Stimulated activated CD4-positive, alpha-beta T cell treated with anti-CD3 and anti-CD28 coated beads, Interleukin-12 subunit alpha, Interleukin-12 subunit beta, amount 100 ng/mL, for 48 hours (primary cell): ENCODE measurements at regions not wholly inside any gene's neighbourhood (a gene's known extent, or its start where the extent isn't known, plus 50 kb on each side); places are given as distances from the start of the nearest gene placed in this dataset.

ENCODE experiments used
- DNase-seq, 3 donors: peaks; one replicate each; pipeline ENCODE4 v3.0.0-alpha.2; 2020; ENCODE audit warnings: low read depth in 2 of 3, low spot score in 1 of 3

DNA sequence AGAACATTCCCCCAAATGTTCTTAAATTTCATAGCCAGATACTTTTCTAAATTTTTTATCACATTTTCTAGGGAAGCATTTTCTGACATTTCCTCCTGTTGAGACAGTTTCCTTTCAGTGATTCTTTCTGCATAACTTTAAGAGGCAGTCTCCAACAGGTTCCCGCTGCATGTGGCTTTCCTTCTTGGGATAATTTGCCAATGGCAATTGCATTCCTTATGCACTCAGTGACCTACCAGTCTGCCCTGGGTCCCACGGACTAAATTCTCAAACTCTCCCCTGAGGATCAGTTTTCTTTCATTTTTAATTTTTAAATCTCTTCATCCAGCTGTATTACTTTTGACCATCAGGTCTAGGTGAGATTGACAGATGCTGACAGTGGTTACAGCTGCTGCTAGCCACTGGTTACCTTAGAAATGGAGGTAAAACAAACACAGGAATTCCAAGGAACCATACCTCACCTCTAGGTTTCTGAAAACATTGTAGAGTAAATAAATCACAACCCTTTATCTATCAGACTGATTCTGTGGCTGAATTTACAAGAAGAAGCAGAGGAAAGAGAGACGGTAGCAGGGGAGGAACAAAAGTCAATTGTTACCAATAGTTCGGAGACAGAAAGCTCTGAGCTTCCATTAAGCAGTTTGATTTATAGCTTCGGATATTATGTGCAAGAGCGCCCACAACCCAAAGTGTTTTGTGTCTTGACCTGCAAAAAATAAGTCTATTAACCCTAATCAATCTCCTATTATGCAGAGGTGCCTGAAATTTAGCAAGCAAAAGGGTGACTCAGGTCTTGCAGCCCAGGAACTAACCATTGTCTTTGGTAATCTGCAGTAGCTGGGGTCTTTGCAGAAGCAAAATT lies 216.0 kb downstream of the PMP22 start:
- DNase-seq, result no peak

DNA sequence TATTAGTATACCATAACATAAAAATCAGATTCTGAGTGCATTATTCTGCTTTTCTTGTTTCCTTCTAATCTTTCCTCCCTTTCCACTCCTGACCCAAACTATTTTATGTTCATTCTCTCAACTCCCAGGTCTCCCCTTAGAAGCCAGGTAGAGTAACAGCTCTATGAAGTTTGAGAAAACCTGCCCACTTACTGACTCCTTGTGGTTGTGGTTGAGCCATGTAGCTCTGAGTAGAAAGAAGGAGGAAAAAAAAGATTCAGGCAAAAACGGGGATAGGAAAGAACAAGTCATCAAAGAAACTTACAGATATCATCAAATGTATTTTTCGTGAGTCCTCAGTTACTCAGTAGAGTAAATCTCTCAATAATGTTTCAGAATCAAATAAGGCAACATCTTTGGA lies 216.7 kb downstream of the PMP22 start:
- no peak for DNase-seq

DNA sequence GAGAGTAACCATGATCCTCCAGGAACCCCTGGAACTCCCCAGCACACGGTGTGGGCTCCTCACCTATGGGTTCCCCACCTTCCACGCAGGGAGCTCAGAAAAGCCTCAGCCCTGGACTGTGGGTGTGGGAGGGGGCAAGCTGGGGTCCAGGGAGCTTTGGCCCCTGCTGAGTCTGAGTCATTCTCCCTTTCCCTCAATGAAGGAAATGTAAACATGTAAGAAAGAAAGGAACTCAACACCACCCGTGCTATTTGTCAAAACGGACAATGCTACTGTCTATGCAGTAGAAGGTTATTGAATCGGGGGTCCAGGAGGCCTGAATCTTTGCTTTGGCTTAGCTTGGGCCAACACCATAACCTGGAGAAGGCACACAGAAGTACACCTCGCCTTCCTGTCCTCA lies 222.8 kb downstream of the PMP22 start:
- DNase-seq, result no peak

DNA sequence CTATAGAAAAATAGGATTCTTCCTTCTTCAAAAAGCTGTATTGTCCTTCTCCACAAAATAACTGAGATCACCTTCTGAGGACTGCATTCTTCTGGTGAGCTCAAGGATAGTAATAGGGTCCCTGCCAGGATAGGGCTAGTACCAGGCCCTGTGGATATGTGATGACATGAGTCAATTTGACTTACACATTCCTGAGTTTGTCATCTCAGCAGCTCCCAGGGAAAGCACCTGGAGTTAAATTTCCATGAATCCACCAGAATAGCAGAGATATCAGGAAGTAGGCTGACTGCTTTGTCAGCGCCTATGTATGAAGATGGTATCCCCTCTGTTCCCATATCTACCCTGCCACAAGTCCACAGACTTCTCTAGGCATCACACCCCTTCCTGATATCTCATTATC lies 225.8 kb downstream of the PMP22 start:
- no peak for DNase-seq

DNA sequence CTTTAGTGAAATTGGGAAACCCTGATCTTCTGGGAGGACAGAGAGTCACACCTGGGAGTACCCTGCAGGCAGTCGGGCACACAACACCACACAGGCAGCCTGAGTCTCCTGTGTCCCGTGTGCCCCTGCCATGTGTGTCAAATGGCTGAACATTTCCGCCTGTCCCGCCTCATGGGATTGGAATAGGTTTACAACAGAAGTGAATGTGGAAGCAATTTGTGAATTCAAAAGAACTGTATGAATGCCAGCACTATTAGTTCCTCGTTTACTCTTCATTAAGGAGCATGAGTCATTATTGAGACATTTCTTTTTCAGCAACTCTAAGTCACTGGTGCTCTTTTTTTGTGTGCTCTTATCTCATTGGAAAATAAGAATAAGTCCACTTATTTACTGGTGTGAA lies 226.5 kb downstream of the PMP22 start:
- DNase-seq, result no peak

DNA sequence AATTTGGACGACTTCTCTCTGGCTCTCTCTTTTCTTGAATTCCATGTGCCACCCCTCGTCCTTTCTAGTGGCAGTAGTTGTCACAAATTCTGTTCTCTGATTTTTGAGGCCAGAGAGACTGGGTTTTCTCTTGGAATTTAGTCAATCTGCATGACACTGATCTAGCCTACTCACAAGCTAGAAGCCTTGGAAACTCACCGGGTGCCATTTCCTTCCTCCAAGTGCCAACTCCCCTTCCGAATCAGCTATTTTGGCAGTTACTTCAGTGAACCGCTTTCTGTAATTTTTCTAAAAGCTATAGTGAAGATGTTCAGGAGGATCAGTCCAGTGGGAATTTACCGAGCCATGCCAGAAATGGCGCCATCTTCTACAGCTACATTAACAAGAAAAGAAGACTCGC lies 228.9 kb downstream of the PMP22 start:
- DNase-seq, result no peak

DNA sequence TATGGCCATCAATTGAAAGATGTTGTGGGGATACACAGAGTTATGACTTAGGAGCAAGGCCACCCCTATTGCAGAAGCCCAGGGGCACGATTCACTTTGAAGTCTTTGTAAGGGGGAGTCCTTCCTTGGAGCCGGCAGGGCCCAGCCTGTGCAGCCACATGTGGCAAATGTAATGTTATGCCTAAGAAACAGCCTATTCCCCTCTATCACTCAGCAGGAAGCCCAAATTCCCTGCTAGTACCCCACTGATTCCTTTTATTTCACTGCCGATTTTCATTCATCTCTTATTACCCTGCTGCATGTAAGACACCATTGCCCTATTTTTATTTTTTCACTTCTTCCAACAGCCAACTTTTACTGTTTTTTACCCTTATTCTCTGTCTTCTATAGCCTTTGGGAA lies 233.2 kb downstream of the PMP22 start:
- no peak for DNase-seq

DNA sequence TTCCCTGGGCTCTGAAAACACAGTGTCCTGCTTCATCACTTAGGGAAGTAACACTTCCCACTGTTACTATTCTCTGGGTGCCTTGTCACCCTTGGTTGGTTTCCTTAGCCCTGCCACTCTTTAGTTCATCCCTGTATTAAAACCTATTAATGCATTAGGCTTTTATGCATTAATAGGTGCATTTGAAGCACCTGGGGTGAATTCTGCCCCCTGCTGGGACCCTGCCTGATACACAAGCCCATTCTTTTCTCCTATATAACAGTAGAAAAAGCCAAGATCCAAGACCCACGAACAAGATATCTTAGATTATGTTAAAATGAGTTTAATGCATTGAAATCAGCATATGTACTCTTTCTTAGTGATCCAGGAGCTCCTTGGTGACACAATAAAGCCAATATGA lies 235.7 kb downstream of the PMP22 start:
- no peak for DNase-seq

DNA sequence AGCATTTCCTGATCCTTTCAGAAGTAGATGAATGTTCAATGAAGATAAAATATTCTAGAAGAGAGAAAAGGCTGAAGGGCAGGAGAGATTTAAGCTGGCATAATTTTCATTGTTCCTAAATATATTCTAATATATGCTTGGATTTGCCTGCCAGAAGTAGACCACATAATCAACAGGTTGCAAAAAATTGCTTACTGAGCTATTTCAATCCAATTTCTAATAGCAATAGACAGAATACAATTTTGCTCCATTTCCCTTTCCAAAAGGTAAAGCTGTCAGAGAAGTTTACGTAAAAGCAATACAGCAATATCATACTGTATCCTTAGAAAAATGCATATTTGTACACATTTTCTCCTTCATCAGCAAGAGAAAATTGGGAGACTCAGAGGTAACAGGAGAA lies 237.3 kb downstream of the PMP22 start:
- no peak for DNase-seq

DNA sequence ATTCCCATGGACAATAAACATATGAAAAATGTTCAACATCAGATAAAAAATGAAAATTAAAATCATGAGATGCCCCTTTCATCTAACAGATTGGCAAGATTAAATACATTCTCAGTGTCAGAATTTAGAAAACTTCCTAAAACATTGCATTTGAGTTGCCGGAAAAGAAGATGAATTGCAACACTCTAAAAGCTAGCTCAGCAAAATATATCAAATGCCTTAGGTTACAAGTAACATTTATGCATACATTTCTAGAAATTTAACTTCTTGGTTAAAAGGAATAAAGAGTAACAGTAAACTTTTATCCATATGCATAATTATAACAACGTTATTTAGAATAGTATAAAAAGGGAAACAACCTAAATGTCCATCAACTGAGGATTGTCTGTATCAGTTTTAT lies 239.0 kb downstream of the PMP22 start:
- no peak for DNase-seq

DNA sequence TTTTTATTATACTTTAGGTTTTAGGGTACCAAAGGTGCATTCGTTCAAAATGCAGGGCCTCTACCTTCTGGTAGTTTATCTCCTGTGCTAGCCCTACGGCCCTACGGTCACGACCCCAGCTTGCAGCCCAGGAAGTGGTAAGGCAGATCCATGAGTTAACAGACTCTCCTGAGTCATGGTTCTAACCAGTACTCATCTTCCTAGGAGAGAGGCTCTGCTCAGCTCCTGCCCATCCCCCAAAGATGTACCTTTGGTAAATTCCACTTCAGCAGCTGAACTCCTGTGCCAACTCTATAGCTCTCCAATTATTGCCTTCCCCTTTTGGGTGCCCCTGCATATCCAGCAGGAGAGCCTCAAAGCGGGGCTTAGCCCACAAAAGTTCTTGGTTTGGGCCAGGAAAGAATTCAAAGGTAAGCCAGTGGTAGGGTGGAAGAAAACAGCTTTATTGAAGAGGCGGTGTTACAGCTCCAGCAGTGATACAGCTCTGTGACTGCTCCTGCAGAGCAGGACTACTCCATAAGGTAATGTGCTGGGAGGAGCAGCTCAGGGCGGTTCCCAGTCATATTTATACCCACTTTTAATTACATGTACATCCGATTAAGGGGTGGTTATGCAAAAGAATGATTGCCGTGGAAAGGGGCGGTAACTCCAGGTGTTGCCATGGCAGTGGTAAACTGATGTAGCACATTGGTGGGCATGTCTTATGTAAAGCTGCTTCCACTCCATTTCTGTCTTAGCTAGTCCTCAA lies 241.4 kb downstream of the PMP22 start:
- DNase-seq, result no peak

DNA sequence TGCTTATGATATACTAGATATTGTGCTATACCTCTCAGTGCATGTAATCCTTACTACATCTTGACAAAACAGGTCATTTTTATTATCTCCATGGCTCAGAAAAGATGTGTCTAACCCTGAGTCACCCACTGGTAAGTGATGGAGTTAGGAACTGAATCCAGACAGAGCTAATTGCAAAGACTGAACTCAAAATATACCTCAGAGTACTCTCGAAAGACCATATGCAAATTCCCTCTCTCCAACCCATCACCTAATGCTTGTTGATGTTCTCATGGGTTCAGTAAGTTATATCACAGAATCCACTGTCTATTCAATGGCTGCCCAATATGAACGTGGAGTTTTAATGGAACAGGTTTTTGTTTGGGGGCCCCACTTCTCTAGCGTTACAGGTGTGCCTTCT lies 246.0 kb downstream of the PMP22 start:
- no peak for DNase-seq

DNA sequence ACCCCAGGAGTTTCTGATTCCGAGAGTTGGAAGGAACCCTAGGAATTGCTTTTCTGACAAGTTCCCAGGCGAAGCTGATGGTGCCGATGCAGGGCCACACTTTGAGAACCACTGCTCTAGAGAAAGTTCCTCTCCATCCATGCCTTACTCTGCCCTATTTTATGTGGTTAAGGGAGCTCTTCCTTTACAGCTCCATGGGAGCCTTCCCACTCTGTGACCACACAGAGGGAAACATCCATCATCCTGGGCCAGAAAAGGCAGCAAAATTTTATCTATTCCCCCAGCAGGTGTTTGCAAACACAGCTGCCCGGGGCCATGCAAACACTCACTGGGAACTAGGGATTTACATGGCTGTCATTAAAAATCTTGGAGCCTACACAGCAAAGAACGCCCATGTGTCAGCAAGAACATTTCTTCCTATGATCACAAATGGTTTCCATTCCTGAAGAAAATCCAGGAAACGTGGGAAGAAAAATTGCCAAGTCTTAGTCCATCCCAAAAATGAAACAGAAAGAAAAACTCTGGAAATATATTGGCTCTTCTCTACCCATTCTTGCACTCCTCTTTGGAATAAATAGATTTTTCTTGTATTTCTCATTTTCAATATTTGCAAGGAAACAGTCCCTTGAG lies 252.7 kb downstream of the PMP22 start:
- no peak for DNase-seq

DNA sequence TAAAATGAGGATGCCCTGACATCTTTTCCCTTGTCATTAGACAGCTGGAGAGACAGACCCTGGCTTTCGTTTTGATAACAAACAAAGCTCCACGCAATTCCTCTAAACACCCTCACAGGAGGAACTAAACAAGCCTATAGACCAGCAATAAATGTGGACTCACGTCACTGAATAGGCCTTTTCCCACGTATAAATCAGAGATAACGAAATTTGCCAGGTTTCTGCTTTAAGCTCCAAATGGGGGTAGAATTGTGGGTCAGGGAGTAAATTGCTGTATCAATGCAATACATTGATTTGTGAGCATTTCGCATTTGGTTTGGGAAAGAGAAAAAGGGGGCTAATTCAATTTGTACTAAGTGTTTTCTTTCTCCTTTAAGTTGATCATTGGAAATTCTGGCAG lies 256.0 kb downstream of the PMP22 start:
- DNase-seq, result no peak

DNA sequence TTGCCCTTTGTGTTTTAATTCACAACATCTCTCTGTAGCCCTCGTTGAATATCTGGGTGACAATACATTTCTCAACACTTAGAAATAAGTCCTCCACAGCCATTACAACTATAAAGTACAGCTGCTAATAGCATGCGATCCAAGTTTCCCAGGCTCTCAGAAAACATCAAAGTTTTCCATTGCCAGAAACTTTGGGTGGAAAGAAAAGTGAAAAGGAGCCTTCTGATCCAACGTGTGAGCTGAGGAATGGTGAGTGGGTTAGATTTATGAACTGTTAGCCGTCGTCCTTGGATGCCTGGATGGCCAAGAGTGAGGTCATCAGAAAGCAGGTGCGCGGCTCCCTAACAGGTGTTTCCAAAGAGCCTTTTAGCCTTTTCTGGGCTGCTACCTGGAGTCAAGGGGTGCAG lies 258.0 kb downstream of the PMP22 start:
- no peak for DNase-seq

DNA sequence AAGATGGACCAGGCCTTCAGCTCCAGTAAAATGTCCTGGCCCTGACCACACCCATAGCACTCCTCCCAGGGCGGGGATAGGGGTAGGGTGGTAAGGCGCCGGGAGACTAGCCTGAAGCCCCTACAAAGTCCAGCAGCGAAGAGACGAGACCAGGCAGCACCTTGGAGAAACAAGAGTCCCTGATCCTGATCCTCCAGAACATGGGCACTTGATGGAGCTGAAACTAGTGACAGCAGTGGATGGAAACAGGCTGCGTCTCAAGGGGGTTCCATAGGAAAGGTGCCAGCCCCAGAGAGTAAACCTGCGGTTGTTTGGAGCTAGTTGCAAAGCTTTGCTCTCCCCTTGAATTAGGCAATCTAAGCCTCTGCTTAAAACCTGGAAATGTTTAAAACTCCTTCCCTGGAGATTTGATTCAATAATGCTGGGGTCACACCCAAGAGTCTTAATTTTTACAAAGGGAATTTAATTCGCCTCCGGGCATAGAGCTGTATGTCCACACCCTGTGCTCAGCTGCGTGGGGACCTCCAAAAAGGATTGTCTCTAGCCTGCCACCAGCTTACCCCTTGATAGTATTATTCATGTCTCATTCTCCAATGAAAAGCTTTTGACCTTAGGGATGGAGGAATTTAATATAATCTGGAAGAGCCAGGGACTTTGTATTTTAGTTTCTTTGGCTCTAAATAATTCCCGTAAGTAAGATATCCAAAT lies 258.6 kb downstream of the PMP22 start:
- no peak for DNase-seq

DNA sequence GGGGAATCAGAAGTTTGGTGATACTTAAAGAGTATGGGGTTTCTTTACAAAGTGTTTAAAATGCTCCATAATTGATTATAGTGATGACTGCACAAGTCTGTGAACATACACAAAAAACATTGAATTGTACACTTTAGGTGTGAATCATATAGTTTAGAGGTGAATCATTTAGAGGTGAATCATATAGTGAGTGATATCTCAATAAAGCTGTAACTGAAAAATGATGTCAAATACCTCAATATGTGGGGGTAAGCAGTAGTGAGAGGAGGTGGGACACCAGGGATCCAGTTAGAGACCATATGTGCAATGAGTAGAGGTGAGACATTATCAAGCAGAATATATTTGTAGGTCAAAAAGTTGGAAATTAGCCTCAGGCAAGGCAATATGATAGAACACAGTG lies 264.5 kb downstream of the PMP22 start:
- DNase-seq, result no peak

DNA sequence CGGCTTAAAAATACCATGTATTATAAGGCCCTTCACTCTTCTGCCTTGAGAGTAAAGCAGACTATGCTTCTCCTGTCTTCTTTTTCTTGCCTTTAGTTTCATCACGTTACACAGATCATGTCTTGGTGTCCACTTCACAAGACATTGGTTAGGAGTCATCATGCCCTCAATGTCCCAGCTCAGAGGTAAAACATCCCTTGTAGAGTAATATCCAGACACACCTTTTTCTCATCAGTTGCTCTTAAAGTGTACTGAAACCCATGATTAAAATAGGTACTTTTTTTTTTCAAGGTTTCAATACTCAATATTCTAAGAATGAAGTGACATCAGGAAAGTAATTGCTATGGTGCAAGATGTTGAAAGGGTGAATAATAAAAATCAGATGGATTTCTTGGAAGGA lies 267.8 kb downstream of the PMP22 start:
- DNase-seq, result no peak

DNA sequence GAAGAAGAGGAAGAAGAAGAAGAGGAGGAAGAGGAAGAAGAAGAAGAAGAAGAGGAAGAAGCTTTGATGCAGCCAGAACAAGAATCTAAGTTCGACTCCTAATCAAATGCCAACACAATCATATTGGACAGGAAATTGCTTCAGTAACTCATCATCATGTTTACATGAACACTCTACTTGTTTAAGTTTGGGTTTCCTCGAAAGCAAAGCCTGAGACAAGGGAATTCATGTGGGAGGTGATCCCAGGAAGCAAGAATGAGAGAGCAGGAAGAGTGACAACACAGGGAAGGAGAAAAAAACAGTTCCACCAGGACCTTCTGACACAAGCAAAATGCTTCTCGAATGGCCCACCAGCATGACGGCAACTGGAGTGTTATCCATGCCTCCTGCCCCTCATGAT lies 279.0 kb downstream of the PMP22 start:
- DNase-seq, result no peak

DNA sequence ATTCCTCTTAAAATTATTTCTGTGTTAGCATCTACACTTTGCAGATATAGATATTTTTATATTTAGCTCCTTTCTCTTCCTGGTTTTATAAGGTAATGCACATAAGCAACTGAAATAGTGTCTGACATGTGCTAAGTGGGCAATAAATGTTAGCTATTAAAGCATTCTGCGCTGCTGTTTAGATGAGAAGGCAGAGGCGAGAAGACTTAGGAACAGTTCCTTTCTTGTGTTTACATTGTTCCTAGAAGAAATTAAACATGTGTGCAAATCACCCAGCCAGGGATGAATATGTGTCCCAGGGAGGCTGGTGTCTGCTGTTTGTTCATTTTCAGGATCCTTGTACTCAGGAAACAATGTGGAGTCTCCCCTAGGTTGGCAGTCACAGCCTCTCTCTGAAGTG lies 292.3 kb downstream of the PMP22 start:
- DNase-seq, result no peak

DNA sequence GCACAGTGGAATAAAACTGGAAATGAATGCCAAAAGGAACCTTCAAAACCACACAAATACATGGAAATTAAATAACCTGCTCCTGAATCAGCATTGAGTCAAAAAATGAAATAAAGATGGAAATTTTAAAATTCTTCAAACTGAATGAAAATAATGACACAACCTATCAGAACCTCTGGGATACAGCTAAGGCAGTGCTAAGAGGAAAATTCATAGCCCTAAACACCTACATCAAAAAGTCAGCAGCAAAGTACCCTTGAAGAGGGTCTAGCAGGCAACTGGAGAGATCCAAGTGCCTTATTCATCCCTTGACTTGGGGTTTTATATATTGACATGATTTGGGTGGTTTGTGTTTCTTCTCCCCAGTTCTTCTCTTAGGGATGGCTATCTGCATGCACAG lies 294.1 kb downstream of the PMP22 start:
- no peak for DNase-seq
